ENCODE measurements at regions not wholly inside any gene's neighbourhood (a gene's known extent, or its start where the extent isn't known, plus 50 kb on each side); places are given as distances from the start of the nearest gene placed in this dataset.

DNA sequence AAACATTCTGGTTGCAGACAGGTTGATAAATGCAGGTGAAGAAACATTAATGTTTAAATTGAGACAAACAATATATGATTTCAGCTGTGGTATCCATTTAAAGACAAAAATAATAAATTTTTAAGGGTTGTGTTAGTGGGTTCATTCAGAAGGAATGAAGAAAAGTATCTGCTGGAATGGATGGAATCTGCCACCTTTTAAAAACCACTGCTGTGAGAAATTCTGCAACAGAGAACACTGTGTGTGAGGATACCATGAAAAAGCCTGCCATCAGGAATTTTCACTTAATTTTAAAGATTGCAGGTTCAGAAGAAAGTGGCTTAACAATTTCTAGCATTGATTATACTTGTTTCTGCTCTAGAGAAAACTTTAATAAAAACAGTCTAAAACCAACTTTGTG is 184.6 kb upstream of the SOX5 start:
- TF ChIP-seq, protein P1, sequence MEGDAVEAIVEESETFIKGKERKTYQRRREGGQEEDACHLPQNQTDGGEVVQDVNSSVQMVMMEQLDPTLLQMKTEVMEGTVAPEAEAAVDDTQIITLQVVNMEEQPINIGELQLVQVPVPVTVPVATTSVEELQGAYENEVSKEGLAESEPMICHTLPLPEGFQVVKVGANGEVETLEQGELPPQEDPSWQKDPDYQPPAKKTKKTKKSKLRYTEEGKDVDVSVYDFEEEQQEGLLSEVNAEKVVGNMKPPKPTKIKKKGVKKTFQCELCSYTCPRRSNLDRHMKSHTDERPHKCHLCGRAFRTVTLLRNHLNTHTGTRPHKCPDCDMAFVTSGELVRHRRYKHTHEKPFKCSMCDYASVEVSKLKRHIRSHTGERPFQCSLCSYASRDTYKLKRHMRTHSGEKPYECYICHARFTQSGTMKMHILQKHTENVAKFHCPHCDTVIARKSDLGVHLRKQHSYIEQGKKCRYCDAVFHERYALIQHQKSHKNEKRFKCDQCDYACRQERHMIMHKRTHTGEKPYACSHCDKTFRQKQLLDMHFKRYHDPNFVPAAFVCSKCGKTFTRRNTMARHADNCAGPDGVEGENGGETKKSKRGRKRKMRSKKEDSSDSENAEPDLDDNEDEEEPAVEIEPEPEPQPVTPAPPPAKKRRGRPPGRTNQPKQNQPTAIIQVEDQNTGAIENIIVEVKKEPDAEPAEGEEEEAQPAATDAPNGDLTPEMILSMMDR (IDR thresholded peaks at IDR 0.05; ENCODE audit: insufficient read depth, low read length, poor library complexity, severe bottlenecking) = no peak
- Histone ChIP-seq H3K36me3 (ENCODE audit: control insufficient read depth, insufficient read depth, low read length) (no peaks in the 10 kb centered on the region), H3K4me3 (ENCODE audit: low read depth, low read length) (no peak overlapping the region), H3K27me3 (ENCODE audit: control insufficient read depth, insufficient read depth, low read length) (no peaks in the 10 kb centered on the region)
- no peak for DNase-seq (ENCODE audit: low read depth)

DNA sequence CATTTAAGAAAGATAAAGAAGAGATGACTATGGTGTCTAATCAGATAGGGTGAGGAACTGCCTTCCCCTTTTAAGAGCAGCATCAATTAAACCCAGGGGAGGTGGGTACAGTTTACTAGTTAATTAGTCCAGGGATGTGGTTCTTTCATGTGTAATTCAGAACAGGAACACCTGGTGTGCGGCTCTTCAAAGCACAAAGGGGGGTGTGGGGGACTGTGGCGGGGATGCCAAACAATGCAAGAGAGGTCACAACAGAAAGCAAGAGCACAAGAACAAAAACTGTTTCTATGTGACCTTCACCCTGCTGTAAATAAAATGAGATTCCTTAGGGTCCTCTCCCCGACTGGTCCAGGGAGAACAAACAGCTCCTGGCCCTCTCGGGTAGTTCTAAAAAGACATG is 183.9 kb upstream of the SOX5 start:
- H3K27me3 ChIP-seq (ENCODE audit: control insufficient read depth, insufficient read depth, low read length) = no peaks in the 10 kb centered on the region
- DNase-seq (ENCODE audit: low read depth) = no peak
- TF ChIP-seq, protein P1 (IDR thresholded peaks at IDR 0.05; ENCODE audit: insufficient read depth, low read length, poor library complexity, severe bottlenecking) = no peak
- H3K4me3 ChIP-seq (ENCODE audit: low read depth, low read length) = no peak overlapping the region
- no peaks in the 10 kb centered on the region for H3K36me3 ChIP-seq (ENCODE audit: control insufficient read depth, insufficient read depth, low read length)

DNA sequence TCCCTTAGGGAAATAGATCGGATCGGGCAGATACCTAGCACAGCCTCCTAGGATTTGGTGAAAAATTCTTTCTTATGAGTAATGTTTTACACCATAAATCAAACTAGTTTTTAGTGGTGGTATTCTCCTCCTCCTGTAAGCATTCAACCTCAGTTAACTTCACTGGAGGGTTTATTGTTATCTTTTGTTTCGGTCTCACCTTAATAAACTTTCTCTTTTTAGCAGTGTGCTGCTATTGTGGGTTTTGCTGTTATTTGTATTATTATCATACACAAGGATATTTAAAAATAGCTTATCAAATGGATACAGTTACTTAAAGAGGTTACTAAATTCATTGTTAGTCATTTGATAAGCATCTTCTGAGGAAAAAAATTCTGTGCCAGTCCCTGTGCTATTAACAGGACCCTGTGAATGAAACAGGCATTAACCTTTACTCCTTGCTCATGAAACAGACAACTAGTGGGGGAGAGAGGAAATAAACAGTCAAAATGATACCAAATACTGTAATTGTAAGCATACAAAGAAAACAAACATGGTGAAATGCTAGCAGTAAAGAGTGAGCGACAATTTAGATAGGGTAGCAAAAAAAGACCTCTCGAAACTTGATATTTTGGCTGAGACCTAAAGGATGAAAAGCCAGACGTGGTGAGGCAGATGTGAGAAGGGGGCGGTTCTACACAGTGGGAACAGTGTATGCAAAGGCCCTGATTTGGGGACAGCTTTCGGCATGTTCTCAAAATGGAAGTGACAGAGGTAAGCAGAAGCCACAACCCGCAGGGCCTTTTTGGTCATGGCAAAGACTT is 178.7 kb upstream of the SOX5 start:
- no peak for DNase-seq (ENCODE audit: low read depth)
- no peaks in the 10 kb centered on the region for H3K36me3 ChIP-seq (ENCODE audit: control insufficient read depth, insufficient read depth, low read length)
- no peaks in the 10 kb centered on the region for H3K27me3 ChIP-seq (ENCODE audit: control insufficient read depth, insufficient read depth, low read length)
- TF ChIP-seq, protein P1 (IDR thresholded peaks at IDR 0.05; ENCODE audit: insufficient read depth, low read length, poor library complexity, severe bottlenecking) = no peak
- no peak overlapping the region for H3K4me3 ChIP-seq (ENCODE audit: low read depth, low read length)

DNA sequence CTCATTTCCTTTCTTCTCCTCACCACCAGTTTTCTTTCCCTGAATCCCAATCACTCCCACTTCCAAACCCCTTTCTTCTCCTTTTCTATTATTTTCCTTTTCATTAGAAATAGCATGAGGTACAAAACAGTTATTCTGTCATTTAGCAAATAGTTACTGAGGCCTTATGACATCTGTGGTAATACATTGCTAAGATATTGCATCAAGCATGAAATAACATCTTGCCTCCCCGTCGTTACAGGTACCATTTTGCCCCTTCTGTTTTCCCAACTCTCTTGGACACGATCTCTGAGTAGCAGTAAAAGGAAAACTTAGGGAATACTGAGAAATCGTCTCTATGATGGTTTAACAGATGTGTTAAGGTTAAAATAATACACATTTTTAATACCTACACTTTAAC is 175.8 kb upstream of the SOX5 start:
- no peak for DNase-seq (ENCODE audit: low read depth)
- Histone ChIP-seq H3K4me3 (ENCODE audit: low read depth, low read length) (no peak overlapping the region), H3K36me3 (ENCODE audit: control insufficient read depth, insufficient read depth, low read length) (no peaks in the 10 kb centered on the region), H3K27me3 (ENCODE audit: control insufficient read depth, insufficient read depth, low read length) (no peaks in the 10 kb centered on the region)
- TF ChIP-seq, protein P1 (IDR thresholded peaks at IDR 0.05; ENCODE audit: insufficient read depth, low read length, poor library complexity, severe bottlenecking) = no peak

DNA sequence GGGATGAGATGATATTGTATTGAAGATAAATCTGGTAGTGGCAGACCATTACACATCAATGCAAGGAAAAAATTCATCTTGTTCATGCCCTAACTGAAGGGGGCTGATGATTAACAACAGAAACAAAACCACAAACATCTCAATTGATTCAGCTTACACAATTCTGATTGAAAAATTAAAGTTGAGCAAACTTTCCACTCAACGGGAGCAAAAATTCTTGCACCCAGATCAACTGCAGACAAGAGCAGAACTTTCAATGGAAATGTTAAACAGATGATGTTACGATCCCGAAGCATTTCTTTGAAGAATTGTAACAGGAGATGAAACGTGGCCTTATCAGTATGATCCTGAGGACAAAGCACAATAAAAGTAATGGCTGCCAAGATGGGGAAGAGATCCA is 172.4 kb upstream of the SOX5 start:
- DNase-seq (ENCODE audit: low read depth) = no peak

More for the DNA sequence above, 172.4 kb upstream of the SOX5 start:
- no peaks in the 10 kb centered on the region for H3K27me3 ChIP-seq (ENCODE audit: control insufficient read depth, insufficient read depth, low read length)
- TF ChIP-seq, protein P1 (IDR thresholded peaks at IDR 0.05; ENCODE audit: insufficient read depth, low read length, poor library complexity, severe bottlenecking) = no peak
- H3K36me3 ChIP-seq (ENCODE audit: control insufficient read depth, insufficient read depth, low read length) = no peaks in the 10 kb centered on the region
- H3K4me3 ChIP-seq (ENCODE audit: low read depth, low read length) = no peak overlapping the region

Measured in kidney epithelial cell (primary cell).